HEK293 (cell line): ENCODE measurements at regions not wholly inside any gene's neighbourhood (a gene's known extent, or its start where the extent isn't known, plus 50 kb on each side); places are given as distances from the start of the nearest gene placed in this dataset.
"Not testable (repeated sequence)": the region's sequence is repeated elsewhere in the genome, so short reads cannot be mapped to it uniquely, and the experiment has no call there.

Source experiments
- CTCF ChIA-PET: fragments of 350-600 bp; formaldehyde crosslinking; extraction: SDS; loops from one replicate; lab custom pipeline; 2021; ENCODE audit warnings: antibody characterized with exemption; lab: Yijun Ruan, JAX
- POLR2A ChIA-PET: fragments of 300-600 bp; formaldehyde crosslinking; extraction: SDS; loops from one replicate; lab custom pipeline; 2020; ENCODE audit warnings: antibody characterized with exemption, inconsistent platforms; lab: Yijun Ruan, JAX
- H3K27ac ChIP-seq: fragments of 200-500 bp; sonication (Bioruptor generic); 2 replicates; pipeline ENCODE4 v1.5.1; 2014; ENCODE audit warnings: low read depth, low read length, control low read depth, inconsistent platforms; ENCODE audit errors: extremely low read depth
- H3K36me3 ChIP-seq, 2 experiments: fragments of 200-500 bp in 1 of 2; sonication (Bioruptor generic) in 1 of 2; 1 replicate in 1 of 2; 2 replicates in 1 of 2; pipeline ENCODE4 v1.5.1; 2014 to 2017; ENCODE audit warnings: inconsistent platforms in 2 of 2, low read length in 2 of 2; ENCODE audit not compliant: control insufficient read depth in 2 of 2, insufficient read depth in 1 of 2
- H3K4me1 ChIP-seq: fragments of 200-500 bp; sonication (Bioruptor generic); 2 replicates; pipeline ENCODE4 v1.5.1; 2014; ENCODE audit warnings: mild to moderate bottlenecking, low read length, inconsistent platforms; ENCODE audit not compliant: control insufficient read depth, insufficient read depth
- H3K4me3 ChIP-seq: 2 replicates; pipeline ENCODE4 v1.5.1; 2011; ENCODE audit warnings: low read depth, mild to moderate bottlenecking, control low read depth, low read length, moderate library complexity
- H3K9me3 ChIP-seq: fragments of 200-500 bp; sonication (Bioruptor generic); 2 replicates; pipeline ENCODE4 v1.5.1; 2014; ENCODE audit warnings: low read depth, low read length, inconsistent platforms; ENCODE audit not compliant: control insufficient read depth, insufficient read depth
- GLI2 ChIP-seq: fragments of 450-650 bp; formaldehyde crosslinking; IDR thresholded peaks from 2 replicates; pipeline ENCODE4; 2017; ENCODE audit warnings: missing biosample characterization, missing genetic modification characterization, low read depth, borderline replicate concordance
- GLIS2 ChIP-seq: fragments of 450-650 bp; formaldehyde crosslinking; IDR thresholded peaks from 2 replicates; pipeline ENCODE4 v1.5.1; 2016; ENCODE audit warnings: missing biosample characterization, missing genetic modification characterization
- IKZF3 ChIP-seq: fragments of 450-650 bp; IDR thresholded peaks from 2 replicates; pipeline ENCODE4 v1.5.0; 2018; ENCODE audit warnings: missing biosample characterization, mild to moderate bottlenecking, missing genetic modification characterization, moderate library complexity
- MEIS1 ChIP-seq: sonication (generic); formaldehyde crosslinking; IDR thresholded peaks from 2 replicates; pipeline ENCODE4 v1.8.1; 2022; ENCODE audit warnings: missing genetic modification reagents, mild to moderate bottlenecking, borderline replicate concordance
- PATZ1 ChIP-seq: fragments of 450-650 bp; formaldehyde crosslinking; IDR thresholded peaks from 2 replicates; pipeline ENCODE4 v1.5.1; 2016; ENCODE audit warnings: missing biosample characterization, missing genetic modification characterization
- RBAK ChIP-seq: fragments of 450-650 bp; formaldehyde crosslinking; IDR thresholded peaks from 2 replicates; pipeline ENCODE4 v1.5.1; 2016; ENCODE audit warnings: missing biosample characterization, missing genetic modification characterization
- SCRT1 ChIP-seq: fragments of 450-650 bp; formaldehyde crosslinking; IDR thresholded peaks from 2 replicates; pipeline ENCODE4 v1.5.1; 2016; ENCODE audit warnings: missing biosample characterization, missing genetic modification characterization, borderline replicate concordance
- SP7 ChIP-seq: fragments of 450-650 bp; formaldehyde crosslinking; IDR thresholded peaks from 2 replicates; pipeline ENCODE4 v1.5.1; 2016; ENCODE audit warnings: missing biosample characterization, missing genetic modification characterization
- ZBTB44 ChIP-seq: fragments of 450-650 bp; IDR thresholded peaks from 2 replicates; pipeline ENCODE4 v1.5.1; 2018; ENCODE audit warnings: missing biosample characterization, mild to moderate bottlenecking, missing genetic modification characterization
- ZFP41 ChIP-seq: fragments of 450-650 bp; formaldehyde crosslinking; IDR thresholded peaks from 2 replicates; pipeline ENCODE4 v1.5.1; 2016; ENCODE audit warnings: missing biosample characterization, missing genetic modification characterization, borderline replicate concordance
- ZNF121 ChIP-seq: fragments of 450-650 bp; formaldehyde crosslinking; IDR thresholded peaks from 2 replicates; pipeline ENCODE4 v1.5.1; 2016; ENCODE audit warnings: missing biosample characterization, missing genetic modification characterization
- ZNF140 ChIP-seq: fragments of 450-650 bp; formaldehyde crosslinking; IDR thresholded peaks from 2 replicates; pipeline ENCODE4 v1.5.1; 2016; ENCODE audit warnings: missing biosample characterization, missing genetic modification characterization
- ZNF18 ChIP-seq: fragments of 450-650 bp; formaldehyde crosslinking; IDR thresholded peaks from 2 replicates; pipeline ENCODE4 v1.5.1; 2016; ENCODE audit warnings: missing biosample characterization, missing genetic modification characterization
- ZNF214 ChIP-seq: fragments of 450-650 bp; formaldehyde crosslinking; IDR thresholded peaks from 2 replicates; pipeline ENCODE4 v1.5.1; 2017; ENCODE audit warnings: missing biosample characterization, mild to moderate bottlenecking, missing genetic modification characterization, borderline replicate concordance
- ZNF311 ChIP-seq: fragments of 450-650 bp; formaldehyde crosslinking; IDR thresholded peaks from 2 replicates; pipeline ENCODE4 v1.5.1; 2017; ENCODE audit warnings: missing biosample characterization, missing genetic modification characterization, borderline replicate concordance
- ZNF366 ChIP-seq: fragments of 450-650 bp; formaldehyde crosslinking; conservative IDR thresholded peaks from 2 replicates; pipeline ENCODE4 v1.5.1; 2016; ENCODE audit warnings: missing biosample characterization, missing genetic modification characterization
- ZNF629 ChIP-seq: fragments of 450-650 bp; formaldehyde crosslinking; IDR thresholded peaks from 2 replicates; pipeline ENCODE4 v1.5.1; 2017; ENCODE audit warnings: missing biosample characterization, missing genetic modification characterization
- ZNF692 ChIP-seq: fragments of 450-650 bp; formaldehyde crosslinking; IDR thresholded peaks from 2 replicates; pipeline ENCODE4 v1.5.1; 2016; ENCODE audit warnings: missing biosample characterization, missing genetic modification characterization
- ZNF791 ChIP-seq: fragments of 450-650 bp; formaldehyde crosslinking; IDR thresholded peaks from 2 replicates; pipeline ENCODE4 v1.5.1; 2016; ENCODE audit warnings: missing biosample characterization, missing genetic modification characterization
- ZSCAN18 ChIP-seq: fragments of 450-650 bp; formaldehyde crosslinking; IDR thresholded peaks from 2 replicates; pipeline ENCODE4 v1.5.1; 2016; ENCODE audit warnings: missing biosample characterization, missing genetic modification characterization

- POLR2A ChIA-PET, result no interaction called here
Observed at GRCh38 chr4:17020451-17020850, 122.0 kb upstream of the LDB2 start.

GRCh38 chr4:17018621-17019020, 120.2 kb upstream of the LDB2 start:
- H3K9me3 ChIP-seq, POLR2A ChIA-PET, H3K27ac ChIP-seq, H3K4me1 ChIP-seq, H3K4me3 ChIP-seq, H3K36me3 ChIP-seq: not testable (repeated sequence)
- CTCF ChIA-PET, result interaction anchor here (1.4 kb wide), 1 partner anchor 13 kb away, joined by 3 read pairs; no protein-coding TSS in a partner anchor

More at GRCh38 chr4:17020451-17020850, 122.0 kb upstream of the LDB2 start:
- TF ChIP-seq ZNF18 (tag by site-specific recombination) (no peak), MEIS1 (CRISPR knock-in tag) (no peak), ZNF214 (no peak), ZNF692 (no peak), ZNF791 (tag by site-specific recombination) (no peak), GLI2 (no peak), ZFP41 (tag by site-specific recombination) (no peak), IKZF3 (no peak), ZBTB44 (no peak), ZNF121 (tag by site-specific recombination) (no peak), SCRT1 (tag by site-specific recombination) (no peak), GLIS2 (tag by site-specific recombination) (no peak), SP7 (tag by site-specific recombination) (no peak), RBAK (no peak), ZNF140 (tag by site-specific recombination) (no peak), ZNF311 (tag by site-specific recombination) (no peak), ZNF366 (tag by site-specific recombination) (no peak), PATZ1 (tag by site-specific recombination) (no peak), ZNF629 (no peak), ZSCAN18 (tag by site-specific recombination) (no peak)
- H3K4me3 ChIP-seq, result no peak overlapping the region
- no peak overlapping the region for H3K27ac ChIP-seq
- CTCF ChIA-PET, result no interaction called here
- no peaks in the 10 kb centered on the region for H3K9me3 ChIP-seq
- no peaks in the 10 kb centered on the region for H3K36me3 ChIP-seq
- no peaks in the 10 kb centered on the region for H3K4me1 ChIP-seq
